HEK293 (cell line): ENCODE measurements at regions not wholly inside any gene's neighbourhood (a gene's known extent, or its start where the extent isn't known, plus 50 kb on each side); places are given as distances from the start of the nearest gene placed in this dataset.

Experiments used
- CTCF ChIA-PET: fragments of 350-600 bp; formaldehyde crosslinking; extraction: SDS; loops from one replicate; lab custom pipeline; 2021; ENCODE audit warnings: antibody characterized with exemption; lab: Yijun Ruan, JAX
- POLR2A ChIA-PET: fragments of 300-600 bp; formaldehyde crosslinking; extraction: SDS; loops from one replicate; lab custom pipeline; 2020; ENCODE audit warnings: antibody characterized with exemption, inconsistent platforms; lab: Yijun Ruan, JAX
- H3K27ac ChIP-seq: fragments of 200-500 bp; sonication (Bioruptor generic); 2 replicates; pipeline ENCODE4 v1.5.1; 2014; ENCODE audit warnings: low read depth, low read length, control low read depth, inconsistent platforms; ENCODE audit errors: extremely low read depth
- H3K36me3 ChIP-seq, 2 experiments: fragments of 200-500 bp in 1 of 2; sonication (Bioruptor generic) in 1 of 2; 1 replicate in 1 of 2; 2 replicates in 1 of 2; pipeline ENCODE4 v1.5.1; 2014 to 2017; ENCODE audit warnings: inconsistent platforms in 2 of 2, low read length in 2 of 2; ENCODE audit not compliant: control insufficient read depth in 2 of 2, insufficient read depth in 1 of 2
- H3K4me1 ChIP-seq: fragments of 200-500 bp; sonication (Bioruptor generic); 2 replicates; pipeline ENCODE4 v1.5.1; 2014; ENCODE audit warnings: mild to moderate bottlenecking, low read length, inconsistent platforms; ENCODE audit not compliant: control insufficient read depth, insufficient read depth
- H3K4me3 ChIP-seq: 2 replicates; pipeline ENCODE4 v1.5.1; 2011; ENCODE audit warnings: low read depth, mild to moderate bottlenecking, control low read depth, low read length, moderate library complexity
- H3K9me3 ChIP-seq: fragments of 200-500 bp; sonication (Bioruptor generic); 2 replicates; pipeline ENCODE4 v1.5.1; 2014; ENCODE audit warnings: low read depth, low read length, inconsistent platforms; ENCODE audit not compliant: control insufficient read depth, insufficient read depth
- GFI1B ChIP-seq: fragments of 450-650 bp; formaldehyde crosslinking; IDR thresholded peaks from 2 replicates; pipeline ENCODE4 v1.5.1; 2016; ENCODE audit warnings: missing biosample characterization, missing genetic modification characterization
- GLIS1 ChIP-seq: fragments of 450-650 bp; formaldehyde crosslinking; IDR thresholded peaks from 2 replicates; pipeline ENCODE4 v1.5.1; 2016; ENCODE audit warnings: missing biosample characterization, missing genetic modification characterization
- MEIS1 ChIP-seq: sonication (generic); formaldehyde crosslinking; IDR thresholded peaks from 2 replicates; pipeline ENCODE4 v1.8.1; 2022; ENCODE audit warnings: missing genetic modification reagents, mild to moderate bottlenecking, borderline replicate concordance
- MYNN ChIP-seq: fragments of 450-650 bp; formaldehyde crosslinking; IDR thresholded peaks from 2 replicates; pipeline ENCODE4 v1.5.1; 2016; ENCODE audit warnings: missing biosample characterization, missing genetic modification characterization, borderline replicate concordance
- MZF1 ChIP-seq: fragments of 450-650 bp; formaldehyde crosslinking; IDR thresholded peaks from 2 replicates; pipeline ENCODE4 v1.5.1; 2017; ENCODE audit warnings: missing biosample characterization, missing genetic modification characterization, borderline replicate concordance
- PRDM1 ChIP-seq: fragments of 450-650 bp; formaldehyde crosslinking; IDR thresholded peaks from 2 replicates; pipeline ENCODE4; 2016; ENCODE audit warnings: missing biosample characterization, missing genetic modification characterization
- SETDB1 ChIP-seq: IDR thresholded peaks from one replicate; pipeline ENCODE4 v1.6.1; 2017; ENCODE audit warnings: mild to moderate bottlenecking, low read length, moderate library complexity, mixed read lengths; ENCODE audit not compliant: insufficient read length
- SP7 ChIP-seq: fragments of 450-650 bp; formaldehyde crosslinking; IDR thresholded peaks from 2 replicates; pipeline ENCODE4 v1.5.1; 2016; ENCODE audit warnings: missing biosample characterization, missing genetic modification characterization
- ZBTB11 ChIP-seq: fragments of 450-650 bp; formaldehyde crosslinking; conservative IDR thresholded peaks from 2 replicates; pipeline ENCODE4 v1.5.1; 2016; ENCODE audit warnings: low read depth, missing biosample characterization, missing genetic modification characterization
- ZBTB6 ChIP-seq: fragments of 450-650 bp; formaldehyde crosslinking; IDR thresholded peaks from 2 replicates; pipeline ENCODE4 v1.5.1; 2017; ENCODE audit warnings: missing biosample characterization, missing genetic modification characterization
- ZFHX2 ChIP-seq: fragments of 450-650 bp; formaldehyde crosslinking; conservative IDR thresholded peaks from 2 replicates; pipeline ENCODE4 v1.5.1; 2016; ENCODE audit warnings: missing biosample characterization, missing genetic modification characterization
- ZNF175 ChIP-seq: fragments of 450-650 bp; formaldehyde crosslinking; IDR thresholded peaks from 2 replicates; pipeline ENCODE4 v1.5.1; 2016; ENCODE audit warnings: missing biosample characterization, missing genetic modification characterization
- ZNF26 ChIP-seq: fragments of 450-650 bp; formaldehyde crosslinking; IDR thresholded peaks from 2 replicates; pipeline ENCODE4 v1.5.1; 2016; ENCODE audit warnings: missing biosample characterization, missing genetic modification characterization
- ZNF433 ChIP-seq: fragments of 450-650 bp; formaldehyde crosslinking; IDR thresholded peaks from 2 replicates; pipeline ENCODE4 v1.5.1; 2016; ENCODE audit warnings: missing biosample characterization, missing genetic modification characterization, low read depth
- ZNF501 ChIP-seq: fragments of 450-650 bp; formaldehyde crosslinking; IDR thresholded peaks from 2 replicates; pipeline ENCODE4 v1.5.1; 2016; ENCODE audit warnings: missing biosample characterization, missing genetic modification characterization
- ZNF521 ChIP-seq: fragments of 450-650 bp; formaldehyde crosslinking; IDR thresholded peaks from 2 replicates; pipeline ENCODE4 v1.5.1; 2017; ENCODE audit warnings: missing biosample characterization, mild to moderate bottlenecking, missing genetic modification characterization
- ZNF629 ChIP-seq: fragments of 450-650 bp; formaldehyde crosslinking; IDR thresholded peaks from 2 replicates; pipeline ENCODE4 v1.5.1; 2017; ENCODE audit warnings: missing biosample characterization, missing genetic modification characterization
- ZNF654 ChIP-seq: fragments of 450-650 bp; formaldehyde crosslinking; IDR thresholded peaks from 2 replicates; pipeline ENCODE4 v1.5.1; 2016; ENCODE audit warnings: low read depth, missing biosample characterization, missing genetic modification characterization
- ZNF664 ChIP-seq: fragments of 450-650 bp; formaldehyde crosslinking; IDR thresholded peaks from 2 replicates; pipeline ENCODE4 v1.5.1; 2016; ENCODE audit warnings: missing biosample characterization, missing genetic modification characterization
- ZNF704 ChIP-seq: fragments of 450-650 bp; formaldehyde crosslinking; IDR thresholded peaks from 2 replicates; pipeline ENCODE4 v1.5.1; 2016; ENCODE audit warnings: missing biosample characterization, missing genetic modification characterization
- ZSCAN16 ChIP-seq: fragments of 450-650 bp; formaldehyde crosslinking; IDR thresholded peaks from 2 replicates; pipeline ENCODE4 v1.5.1; 2016; ENCODE audit warnings: missing biosample characterization, missing genetic modification characterization
- TF ChIP-seq, protein P1 (sequence below): fragments of 450-650 bp; formaldehyde crosslinking; IDR thresholded peaks from 2 replicates; pipeline ENCODE4 v1.5.1; 2017; ENCODE audit warnings: missing biosample characterization, missing genetic modification characterization

GRCh38 chr6:146919017-146919416 is 285.2 kb upstream of the STXBP5 start:
- no peak overlapping the region for H3K27ac ChIP-seq
- no peaks in the 10 kb centered on the region for H3K36me3 ChIP-seq
- CTCF ChIA-PET, result no interaction called here
- POLR2A ChIA-PET, result no interaction called here
- no peaks in the 10 kb centered on the region for H3K9me3 ChIP-seq
- TF ChIP-seq GFI1B, result no peak
- TF ChIP-seq, protein P1, sequence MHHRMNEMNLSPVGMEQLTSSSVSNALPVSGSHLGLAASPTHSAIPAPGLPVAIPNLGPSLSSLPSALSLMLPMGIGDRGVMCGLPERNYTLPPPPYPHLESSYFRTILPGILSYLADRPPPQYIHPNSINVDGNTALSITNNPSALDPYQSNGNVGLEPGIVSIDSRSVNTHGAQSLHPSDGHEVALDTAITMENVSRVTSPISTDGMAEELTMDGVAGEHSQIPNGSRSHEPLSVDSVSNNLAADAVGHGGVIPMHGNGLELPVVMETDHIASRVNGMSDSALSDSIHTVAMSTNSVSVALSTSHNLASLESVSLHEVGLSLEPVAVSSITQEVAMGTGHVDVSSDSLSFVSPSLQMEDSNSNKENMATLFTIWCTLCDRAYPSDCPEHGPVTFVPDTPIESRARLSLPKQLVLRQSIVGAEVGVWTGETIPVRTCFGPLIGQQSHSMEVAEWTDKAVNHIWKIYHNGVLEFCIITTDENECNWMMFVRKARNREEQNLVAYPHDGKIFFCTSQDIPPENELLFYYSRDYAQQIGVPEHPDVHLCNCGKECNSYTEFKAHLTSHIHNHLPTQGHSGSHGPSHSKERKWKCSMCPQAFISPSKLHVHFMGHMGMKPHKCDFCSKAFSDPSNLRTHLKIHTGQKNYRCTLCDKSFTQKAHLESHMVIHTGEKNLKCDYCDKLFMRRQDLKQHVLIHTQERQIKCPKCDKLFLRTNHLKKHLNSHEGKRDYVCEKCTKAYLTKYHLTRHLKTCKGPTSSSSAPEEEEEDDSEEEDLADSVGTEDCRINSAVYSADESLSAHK (tag by site-specific recombination), result no peak
- TF ChIP-seq GLIS1 (tag by site-specific recombination), result no peak
- TF ChIP-seq ZNF433 (tag by site-specific recombination), result no peak
- no peak for TF ChIP-seq SETDB1
- no peak for TF ChIP-seq PRDM1 (tag by site-specific recombination)
- TF ChIP-seq MZF1 (tag by site-specific recombination), result no peak
- no peak for TF ChIP-seq ZBTB6 (tag by site-specific recombination)
- no peak for TF ChIP-seq ZSCAN16
- no peak for TF ChIP-seq ZNF664 (tag by site-specific recombination)
- TF ChIP-seq ZNF629 (tag by site-specific recombination), result no peak
- TF ChIP-seq MEIS1 (CRISPR knock-in tag), result no peak
- no peak for TF ChIP-seq ZNF654 (tag by site-specific recombination)
- TF ChIP-seq ZNF521 (tag by site-specific recombination), result no peak
- TF ChIP-seq MYNN, result no peak
- no peak for TF ChIP-seq ZBTB11 (tag by site-specific recombination)
- TF ChIP-seq, all 188 proteins: peak for 0
- Histone ChIP-seq H3K4me3 (no peak overlapping the region), H3K4me1 (peaks cover 4% of the 10 kb centered on the region; the same call in 1 of the 2 replicates)

GRCh38 chr6:146923205-146923833 is 280.9 kb upstream of the STXBP5 start:
- Histone ChIP-seq H3K4me1 (no peaks in the 10 kb centered on the region), H3K4me3 (no peak overlapping the region), H3K36me3 (no peaks in the 10 kb centered on the region), H3K27ac (no peak overlapping the region), H3K9me3 (no peaks in the 10 kb centered on the region)
- POLR2A ChIA-PET, result no interaction called here
- no peak for TF ChIP-seq SP7
- TF ChIP-seq ZFHX2 (tag by site-specific recombination), result no peak
- peak; percentile 40 for TF ChIP-seq SETDB1
- TF ChIP-seq ZNF704, result no peak
- no peak for TF ChIP-seq ZNF501 (tag by site-specific recombination)
- no peak for TF ChIP-seq ZNF175 (tag by site-specific recombination)
- no peak for TF ChIP-seq ZNF26 (tag by site-specific recombination)
- CTCF ChIA-PET, result interaction anchor here (0.5 to 1.8 kb wide), 4 partner anchors 9 to 146 kb away, joined by 3 to 8 read pairs (median 3); no protein-coding TSS in a partner anchor
